ENCODE measurements at regions not wholly inside any gene's neighbourhood (a gene's known extent, or its start where the extent isn't known, plus 50 kb on each side); places are given as distances from the start of the nearest gene placed in this dataset.

GRCh38 chr6:90406957-90407356, 110.3 kb upstream of the BACH2 start:
- Histone ChIP-seq H3K4me3 (no peak overlapping the region), H3K27me3 (peaks cover 0 to 11% (median 0%) of the 10 kb centered on the region in 7 donors), H3K4me1 (peaks cover 0 to 16% (median 8%) of the 10 kb centered on the region in 9 donors), H3K36me3 (no peaks in the 10 kb centered on the region), H3K27ac (no peak overlapping the region), H3K9me3 (no peaks in the 10 kb centered on the region)
- ATAC-seq: no peak
- intact Hi-C loops (cut with DNase I): no loop called here
- TF ChIP-seq CTCF (IDR thresholded peaks at IDR 0.05): no peak
- WGBS, 2 donors: 65 to 67% methylated on average over 3 of the region's 3 CpGs
- DNase-seq: no peak

GRCh38 chr6:90406142-90406794, 109.6 kb upstream of the BACH2 start:
- intact Hi-C loops (cut with DNase I): no loop called here
- Histone ChIP-seq H3K4me1 (peaks cover 0 to 16% (median 8%) of the 10 kb centered on the region in 9 donors), H3K9me3 (no peaks in the 10 kb centered on the region), H3K36me3 (no peaks in the 10 kb centered on the region), H3K27me3 (peaks cover 0 to 14% (median 0%) of the 10 kb centered on the region in 7 donors), H3K4me3 (no peak overlapping the region), H3K27ac (no peak overlapping the region)
- DNase-seq (no peak), ATAC-seq (no peak)
- WGBS, 2 donors: 94% methylated on average over 6 of the region's 6 CpGs
- no peak for TF ChIP-seq CTCF (IDR thresholded peaks at IDR 0.05)

GRCh38 chr6:90403489-90404381, 107.1 kb upstream of the BACH2 start:
- intact Hi-C loops (cut with DNase I): loop anchor here in 2 of 10 donors (5.0 kb wide), 1 partner anchor 74 kb away; no protein-coding TSS in a partner anchor
- peak in 7 of 8 donors; percentile 49 to 89 (median 61) for ATAC-seq
- TF ChIP-seq CTCF (IDR thresholded peaks at IDR 0.05): no peak
- no peak overlapping the region for H3K4me3 ChIP-seq
- H3K27ac ChIP-seq: peak overlapping the region in 1 of 10 donors; percentile 6
- peak in 1 of 2 donors; percentile 23 for DNase-seq
- H3K27me3 ChIP-seq: peaks cover 0 to 14% (median 0%) of the 10 kb centered on the region in 7 donors
- WGBS, 2 donors: 30% methylated on average over 18 of the region's 18 CpGs
- H3K4me1 ChIP-seq: peaks cover 0 to 17% (median 8%) of the 10 kb centered on the region in 9 donors
- no peaks in the 10 kb centered on the region for H3K36me3 ChIP-seq
- no peaks in the 10 kb centered on the region for H3K9me3 ChIP-seq

- peaks cover 0 to 21% (median 8%) of the 10 kb centered on the region in 9 donors for H3K4me1 ChIP-seq
- intact Hi-C loops (cut with DNase I): loop anchor here in 2 of 10 donors (5.0 kb wide), 1 partner anchor 74 kb away; no protein-coding TSS in a partner anchor
- WGBS, 2 donors: 76 to 81% methylated on average over 2 of the region's 2 CpGs
- H3K9me3 ChIP-seq: no peaks in the 10 kb centered on the region
- H3K27me3 ChIP-seq: peaks cover 0 to 14% (median 0%) of the 10 kb centered on the region in 7 donors
- no peak overlapping the region for H3K4me3 ChIP-seq
- no peak for ATAC-seq
- no peak for TF ChIP-seq CTCF (IDR thresholded peaks at IDR 0.05)
- H3K36me3 ChIP-seq: no peaks in the 10 kb centered on the region
- peak overlapping the region in 1 of 10 donors; percentile 37 for H3K27ac ChIP-seq
- DNase-seq: no peak
Measured at GRCh38 chr6:90402831-90403192, 106.2 kb upstream of the BACH2 start.
